GM12865 (cell line): ENCODE measurements at regions not wholly inside any gene's neighbourhood (a gene's known extent, or its start where the extent isn't known, plus 50 kb on each side); places are given as distances from the start of the nearest gene placed in this dataset.

Experiments used
- DNase-seq: peaks from one replicate; pipeline ENCODE4 v3.0.0; 2010; ENCODE audit warnings: low read depth
- H3K4me3 ChIP-seq: 2 replicates; pipeline ENCODE4 v1.5.1; 2011; ENCODE audit warnings: mild to moderate bottlenecking, low read depth, low read length, control low read depth
- CTCF ChIP-seq: IDR thresholded peaks from 2 replicates; pipeline ENCODE4 v1.5.1; 2011; ENCODE audit warnings: low read length, control low read depth, low read depth, inconsistent platforms; ENCODE audit not compliant: insufficient read depth; ENCODE audit errors: missing control alignments

- DNase-seq: no peak
- H3K4me3 ChIP-seq: no peak overlapping the region
- no peak for TF ChIP-seq CTCF
Observed at GRCh38 chr5:135162661-135163265, 128.7 kb upstream of the PITX1 start.

GRCh38 chr5:135161221-135161620, 127.2 kb upstream of the PITX1 start:
- DNase-seq: no peak
- no peak for TF ChIP-seq CTCF
- H3K4me3 ChIP-seq: no peak overlapping the region

GRCh38 chr5:135160036-135160675, 126.1 kb upstream of the PITX1 start:
- H3K4me3 ChIP-seq: no peak overlapping the region
- TF ChIP-seq CTCF: no peak
- no peak for DNase-seq

GRCh38 chr5:135159626-135160025, 125.6 kb upstream of the PITX1 start:
- DNase-seq: no peak
- no peak for TF ChIP-seq CTCF
- H3K4me3 ChIP-seq: no peak overlapping the region

GRCh38 chr5:135158982-135159381, 125.0 kb upstream of the PITX1 start:
- no peak for TF ChIP-seq CTCF
- no peak overlapping the region for H3K4me3 ChIP-seq
- DNase-seq: no peak

- no peak for TF ChIP-seq CTCF
- H3K4me3 ChIP-seq: no peak overlapping the region
- no peak for DNase-seq
Observed at GRCh38 chr5:135158314-135158697, 124.3 kb upstream of the PITX1 start.
